Smooth muscle cell (in vitro differentiated cells): ENCODE measurements at regions not wholly inside any gene's neighbourhood (a gene's known extent, or its start where the extent isn't known, plus 50 kb on each side); places are given as distances from the start of the nearest gene placed in this dataset.
"Not testable (repeated sequence)": the region's sequence is repeated elsewhere in the genome, so short reads cannot be mapped to it uniquely, and the experiment has no call there.

Experiments
- DNase-seq: peaks from one replicate; lab custom pipeline; 2025; ENCODE audit not compliant: unreplicated experiment; lab: John Stamatoyannopoulos, UW
- H2AFZ ChIP-seq: fragments of 200-600 bp; sonication (generic); 2 replicates; pipeline ENCODE4 v1.6.0; 2016; ENCODE audit warnings: antibody characterized with exemption, low read depth, mild to moderate bottlenecking
- H3F3A ChIP-seq: fragments of 200-600 bp; sonication (generic); 2 replicates; pipeline ENCODE4 v1.6.0; 2017; ENCODE audit warnings: antibody characterized with exemption, low read depth
- H3K27ac ChIP-seq: fragments of 200-600 bp; sonication (generic); 2 replicates; pipeline ENCODE4 v1.5.1; 2016; ENCODE audit warnings: low read depth, mild to moderate bottlenecking
- H3K27me3 ChIP-seq: fragments of 200-600 bp; sonication (generic); 2 replicates; pipeline ENCODE4 v1.6.1; 2016; ENCODE audit warnings: low read depth, mild to moderate bottlenecking
- H3K36me3 ChIP-seq: fragments of 200-600 bp; sonication (generic); 2 replicates; pipeline ENCODE4 v1.5.1; 2016; ENCODE audit warnings: low read depth
- H3K4me1 ChIP-seq: fragments of 200-600 bp; sonication (generic); 2 replicates; pipeline ENCODE4 v1.5.1; 2016; ENCODE audit warnings: low read depth
- H3K4me2 ChIP-seq: fragments of 200-600 bp; sonication (generic); 2 replicates; pipeline ENCODE4 v1.6.0; 2016; ENCODE audit warnings: mild to moderate bottlenecking
- H3K4me3 ChIP-seq: fragments of 200-600 bp; sonication (generic); 2 replicates; pipeline ENCODE4 v1.5.1; 2016; ENCODE audit warnings: mild to moderate bottlenecking
- H3K79me2 ChIP-seq: fragments of 200-600 bp; sonication (generic); 2 replicates; pipeline ENCODE4 v1.6.0; 2016; ENCODE audit warnings: low read depth, mild to moderate bottlenecking
- H3K9ac ChIP-seq: fragments of 200-600 bp; sonication (generic); 2 replicates; pipeline ENCODE4 v1.6.0; 2016; ENCODE audit warnings: low read depth
- H3K9me3 ChIP-seq: fragments of 200-600 bp; sonication (generic); replicated peaks from 2 replicates; pipeline ENCODE4 v1.5.1; 2016; ENCODE audit warnings: low read depth
- H4K20me1 ChIP-seq: fragments of 200-600 bp; sonication (generic); 2 replicates; pipeline ENCODE4 v1.6.0; 2016; ENCODE audit warnings: low read depth
- CTCF ChIP-seq: fragments of 200-600 bp; sonication (generic); IDR thresholded peaks from 2 replicates; pipeline ENCODE4 v1.5.1; 2017; ENCODE audit warnings: borderline replicate concordance, mild to moderate bottlenecking, antibody characterized with exemption; ENCODE audit not compliant: insufficient read depth, poor library complexity, severe bottlenecking
- WGBS: methylation state at CpG from one replicate; pipeline ENCODE4 v1.1.7; 2016; ENCODE audit warnings: low lambda C conversion rate; 5-methylcytosine and 5-hydroxymethylcytosine counted together

- H3K9ac ChIP-seq = no peak overlapping the region
- no peak for DNase-seq
- H3K27me3 ChIP-seq = no peaks in the 10 kb centered on the region
- no peaks in the 10 kb centered on the region for H3K9me3 ChIP-seq
- no peaks in the 10 kb centered on the region for H3K79me2 ChIP-seq
- TF ChIP-seq CTCF = no peak
- no peaks in the 10 kb centered on the region for H3K36me3 ChIP-seq
- H3F3A ChIP-seq = peaks cover 6% of the 10 kb centered on the region
- WGBS = 59% methylated on average over 11 of the region's 11 CpGs
- no peak overlapping the region for H3K4me2 ChIP-seq
- no peaks in the 10 kb centered on the region for H4K20me1 ChIP-seq
- H3K4me1 ChIP-seq = peaks cover 3% of the 10 kb centered on the region
- H3K4me3 ChIP-seq = no peak overlapping the region
- H3K27ac ChIP-seq = no peak overlapping the region
- no peak overlapping the region for H2AFZ ChIP-seq
These were observed 433.8 kb upstream of the ID2 start for GRCh38 chr2:8247905-8248622.

- H3K4me2 ChIP-seq = no peak overlapping the region
- no peak overlapping the region for H3K27ac ChIP-seq
- H3K79me2 ChIP-seq = no peaks in the 10 kb centered on the region
- H3K4me3 ChIP-seq = no peak overlapping the region
- H3K36me3 ChIP-seq = no peaks in the 10 kb centered on the region
- H3K9ac ChIP-seq = no peak overlapping the region
- H3K27me3 ChIP-seq = no peaks in the 10 kb centered on the region
- H4K20me1 ChIP-seq = no peaks in the 10 kb centered on the region
- no peak overlapping the region for H2AFZ ChIP-seq
- H3K4me1 ChIP-seq = peaks cover 8% of the 10 kb centered on the region
- H3K9me3 ChIP-seq = no peaks in the 10 kb centered on the region
- TF ChIP-seq CTCF = no peak
- H3F3A ChIP-seq = peaks cover 6% of the 10 kb centered on the region
- DNase-seq = no peak
- 94% methylated on average over 2 of the region's 2 CpGs for WGBS
These were observed 433.3 kb upstream of the ID2 start for GRCh38 chr2:8248623-8248957.

GRCh38 chr2:8249141-8249540, 432.7 kb upstream of the ID2 start:
- Histone ChIP-seq H3K4me1 (peaks cover 10% of the 10 kb centered on the region), H3K79me2 (no peaks in the 10 kb centered on the region), H3K9ac (no peak overlapping the region), H3K9me3 (no peaks in the 10 kb centered on the region), H3F3A (peaks cover 6% of the 10 kb centered on the region), H4K20me1 (no peaks in the 10 kb centered on the region), H3K27me3 (no peaks in the 10 kb centered on the region), H3K4me3 (no peak overlapping the region), H3K36me3 (no peaks in the 10 kb centered on the region), H3K27ac (no peak overlapping the region), H2AFZ (no peak overlapping the region), H3K4me2 (no peak overlapping the region)
- WGBS = 91% methylated on average over 14 of the region's 14 CpGs
- no peak for TF ChIP-seq CTCF
- no peak for DNase-seq

- Histone ChIP-seq H3K9me3 (no peaks in the 10 kb centered on the region), H4K20me1 (no peaks in the 10 kb centered on the region), H3K4me1 (peaks cover 13% of the 10 kb centered on the region), H2AFZ (no peak overlapping the region), H3K9ac (no peak overlapping the region), H3F3A (peaks cover 6% of the 10 kb centered on the region), H3K79me2 (no peaks in the 10 kb centered on the region), H3K4me2 (no peak overlapping the region), H3K36me3 (no peaks in the 10 kb centered on the region), H3K4me3 (no peak overlapping the region), H3K27ac (no peak overlapping the region), H3K27me3 (no peaks in the 10 kb centered on the region)
- 93% methylated on average over 2 of the region's 2 CpGs for WGBS
- DNase-seq = no peak
- TF ChIP-seq CTCF = no peak
These were observed 432.1 kb upstream of the ID2 start for GRCh38 chr2:8249769-8250168.

GRCh38 chr2:8250290-8250689, 431.6 kb upstream of the ID2 start:
- H4K20me1 ChIP-seq = not testable (repeated sequence)
- whole genome bisulfite sequencing = 92% methylated on average over 2 of the region's 2 CpGs

More at GRCh38 chr2:8250290-8250689, 431.6 kb upstream of the ID2 start:
- not testable (repeated sequence) for H3F3A ChIP-seq, H2AFZ ChIP-seq, H3K27ac ChIP-seq, H3K27me3 ChIP-seq, H3K79me2 ChIP-seq, H3K9me3 ChIP-seq, H3K36me3 ChIP-seq, H3K4me2 ChIP-seq, H3K9ac ChIP-seq, DNase-seq, H3K4me3 ChIP-seq
- peaks cover 13% of the 10 kb centered on the region for H3K4me1 ChIP-seq
